SK-N-SH (cell line): ENCODE measurements at regions not wholly inside any gene's neighbourhood (a gene's known extent, or its start where the extent isn't known, plus 50 kb on each side); places are given as distances from the start of the nearest gene placed in this dataset.

Experiments
- CTCF ChIP-seq: fragments of 200-600 bp; sonication (generic); IDR thresholded peaks from 2 replicates; pipeline ENCODE4 v1.6.1; 2017; ENCODE audit warnings: antibody characterized with exemption, mild to moderate bottlenecking, moderate library complexity
- EP300 ChIP-seq, 2 experiments: IDR thresholded peaks; 2 replicates each; pipeline versions ENCODE4 v1.4.0 to v1.6.1; 2012; ENCODE audit warnings: borderline replicate concordance in 1 of 2, low read depth in 1 of 2, low read length in 1 of 2
- EZH2phosphoT487 ChIP-seq: fragments of 200-600 bp; sonication (generic); IDR thresholded peaks from 2 replicates; pipeline ENCODE4 v1.6.1; 2017; ENCODE audit warnings: low read depth, mixed run types, mild to moderate bottlenecking, antibody characterized with exemption, moderate library complexity, borderline replicate concordance
- FOSL2 ChIP-seq: IDR thresholded peaks from 2 replicates; pipeline ENCODE4 v1.4.0; 2012; ENCODE audit warnings: low read depth, mild to moderate bottlenecking, moderate library complexity, borderline replicate concordance
- FOXM1 ChIP-seq: IDR thresholded peaks from 2 replicates; pipeline ENCODE4 v1.4.0; 2012; ENCODE audit warnings: low read depth, mild to moderate bottlenecking
- JUND ChIP-seq: IDR thresholded peaks from 2 replicates; pipeline ENCODE4 v1.4.0; 2012
- NFIC ChIP-seq: IDR thresholded peaks from 2 replicates; pipeline ENCODE4 v1.4.0; 2012; ENCODE audit warnings: borderline replicate concordance
- POLR2AphosphoS5 ChIP-seq: IDR thresholded peaks from 2 replicates; pipeline ENCODE4 v1.6.1; 2012; ENCODE audit warnings: low read depth, low read length
- RCOR1 ChIP-seq: fragments of 150-350 bp; IDR thresholded peaks from 2 replicates; pipeline ENCODE4 v1.6.1; 2017; ENCODE audit warnings: antibody characterized with exemption, low read length
- REST ChIP-seq: IDR thresholded peaks from 2 replicates; pipeline ENCODE4 v1.6.1; 2012; ENCODE audit warnings: mild to moderate bottlenecking, low read depth, low read length, moderate library complexity
- TEAD4 ChIP-seq: IDR thresholded peaks from 2 replicates; pipeline ENCODE4 v1.4.0; 2012; ENCODE audit warnings: mild to moderate bottlenecking, borderline replicate concordance; ENCODE audit not compliant: insufficient read depth
- ZBTB33 ChIP-seq: IDR thresholded peaks from 2 replicates; pipeline ENCODE4 v1.4.0; 2012; ENCODE audit warnings: low read depth, borderline replicate concordance

GRCh38 chr17:43337684-43338428 lies 60.9 kb upstream of the ARL4D start:
- TF ChIP-seq TEAD4 (no peak), EZH2phosphoT487 (no peak), JUND (no peak), FOXM1 (no peak), NFIC (no peak), POLR2AphosphoS5 (no peak), ZBTB33 (no peak), CTCF (no peak), RCOR1 (no peak), FOSL2 (no peak), EP300 (IDR thresholded peaks at IDR 0.05; ENCODE audit: borderline replicate concordance in 1 of 2, low read depth in 1 of 2, low read length in 1 of 2) (no peak), REST (no peak)
